Right atrium auricular region (tissue), 2 donors: ENCODE measurements at regions not wholly inside any gene's neighbourhood (a gene's known extent, or its start where the extent isn't known, plus 50 kb on each side); places are given as distances from the start of the nearest gene placed in this dataset.
"Not testable (repeated sequence)": the region's sequence is repeated elsewhere in the genome, so short reads cannot be mapped to it uniquely, and the experiment has no call there.

Experiments
- DNase-seq: peaks from one replicate; pipeline ENCODE4 v3.0.0-alpha.2; 2019; ENCODE audit warnings: low spot score
- H3K27ac ChIP-seq, 2 donors: fragments of 200-600 bp; sonication (generic); 1 replicate in 1 of 2; 2 replicates in 1 of 2; pipeline ENCODE4 v1.5.1; 2016 to 2019
- H3K27me3 ChIP-seq, 2 donors: fragments of 200-600 bp; sonication (generic); one replicate each; pipeline versions ENCODE4 v1.5.1 to v1.6.0; 2017 to 2019
- H3K36me3 ChIP-seq: fragments of 200-600 bp; sonication (generic); one replicate; pipeline ENCODE4 v1.5.1; 2016
- H3K4me1 ChIP-seq, 2 donors: fragments of 200-600 bp; sonication (generic); one replicate each; pipeline versions ENCODE4 v1.5.1 to v1.6.0; 2017 to 2019
- H3K4me3 ChIP-seq, 2 donors: fragments of 200-600 bp; sonication (generic); 1 replicate in 1 of 2; 2 replicates in 1 of 2; pipeline ENCODE4 v1.5.1; 2017 to 2019; ENCODE audit warnings: mild to moderate bottlenecking in 1 of 2, moderate library complexity in 1 of 2
- H3K9me3 ChIP-seq, 2 donors: fragments of 200-600 bp; sonication (generic); one replicate each; pipeline ENCODE4 v1.5.1; 2019
- TF ChIP-seq, protein P1 (sequence below), 2 donors: fragments of 200-600 bp; sonication (generic); IDR thresholded peaks; one replicate each; pipeline ENCODE4 v1.5.1; 2019; ENCODE audit warnings: antibody characterized with exemption in 2 of 2

DNA sequence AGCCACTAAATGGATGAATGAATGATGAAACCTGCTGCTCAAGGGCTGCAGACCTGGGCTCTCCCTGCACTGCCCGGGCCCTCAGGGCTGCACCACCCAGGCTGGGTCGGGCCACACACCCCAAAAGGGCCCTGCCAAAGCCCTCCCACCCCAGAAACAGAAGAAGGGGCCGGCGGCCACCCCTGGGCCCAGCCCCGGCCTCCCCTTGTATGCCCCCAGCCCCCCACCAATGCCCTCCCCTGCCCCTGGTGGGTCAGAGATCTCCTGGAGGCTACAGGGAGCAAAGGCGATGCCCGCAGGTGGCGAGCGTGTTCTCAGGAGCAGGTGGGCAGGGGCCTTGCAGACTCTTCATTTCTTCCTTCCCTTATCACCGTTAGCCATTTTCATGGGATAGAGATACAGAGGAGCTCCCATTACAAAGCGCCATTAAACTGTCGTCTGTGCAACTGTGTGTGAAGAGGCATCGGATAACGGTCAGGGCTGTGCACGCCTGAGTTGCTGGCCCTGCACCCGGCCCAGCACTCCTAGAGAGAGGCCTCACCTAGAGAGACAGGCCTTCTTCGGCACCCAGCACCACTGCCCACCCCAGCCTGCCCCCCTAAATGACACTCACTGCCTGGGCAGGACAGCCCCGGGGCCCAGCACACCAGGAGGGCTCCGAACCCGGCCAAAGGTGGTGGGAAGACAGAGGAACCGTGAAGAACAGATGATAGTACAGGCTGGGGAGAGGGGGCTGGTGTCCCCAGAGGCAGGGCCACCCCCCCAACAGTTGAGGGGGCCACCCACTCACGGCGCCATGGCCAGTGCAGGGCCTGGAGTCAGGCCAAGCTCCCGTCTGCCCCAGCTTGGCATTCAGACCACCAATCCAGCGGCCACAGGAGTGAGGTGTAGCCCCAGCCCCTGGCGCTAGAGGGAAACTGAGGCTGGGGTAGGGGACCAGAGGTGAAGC lies 133.7 kb downstream of the FAM53A start:
- Histone ChIP-seq H3K9me3 (no peaks in the 10 kb centered on the region), H3K36me3 (no peaks in the 10 kb centered on the region), H3K27me3 (peaks cover 0 to 5% of the 10 kb centered on the region in 2 donors), H3K4me1 (peaks cover 0 to 15% of the 10 kb centered on the region in 2 donors), H3K27ac (no peak overlapping the region), H3K4me3 (no peak overlapping the region)
- TF ChIP-seq, protein P1, sequence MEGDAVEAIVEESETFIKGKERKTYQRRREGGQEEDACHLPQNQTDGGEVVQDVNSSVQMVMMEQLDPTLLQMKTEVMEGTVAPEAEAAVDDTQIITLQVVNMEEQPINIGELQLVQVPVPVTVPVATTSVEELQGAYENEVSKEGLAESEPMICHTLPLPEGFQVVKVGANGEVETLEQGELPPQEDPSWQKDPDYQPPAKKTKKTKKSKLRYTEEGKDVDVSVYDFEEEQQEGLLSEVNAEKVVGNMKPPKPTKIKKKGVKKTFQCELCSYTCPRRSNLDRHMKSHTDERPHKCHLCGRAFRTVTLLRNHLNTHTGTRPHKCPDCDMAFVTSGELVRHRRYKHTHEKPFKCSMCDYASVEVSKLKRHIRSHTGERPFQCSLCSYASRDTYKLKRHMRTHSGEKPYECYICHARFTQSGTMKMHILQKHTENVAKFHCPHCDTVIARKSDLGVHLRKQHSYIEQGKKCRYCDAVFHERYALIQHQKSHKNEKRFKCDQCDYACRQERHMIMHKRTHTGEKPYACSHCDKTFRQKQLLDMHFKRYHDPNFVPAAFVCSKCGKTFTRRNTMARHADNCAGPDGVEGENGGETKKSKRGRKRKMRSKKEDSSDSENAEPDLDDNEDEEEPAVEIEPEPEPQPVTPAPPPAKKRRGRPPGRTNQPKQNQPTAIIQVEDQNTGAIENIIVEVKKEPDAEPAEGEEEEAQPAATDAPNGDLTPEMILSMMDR (IDR thresholded peaks at IDR 0.05): no peak
- DNase-seq: no peak

DNA sequence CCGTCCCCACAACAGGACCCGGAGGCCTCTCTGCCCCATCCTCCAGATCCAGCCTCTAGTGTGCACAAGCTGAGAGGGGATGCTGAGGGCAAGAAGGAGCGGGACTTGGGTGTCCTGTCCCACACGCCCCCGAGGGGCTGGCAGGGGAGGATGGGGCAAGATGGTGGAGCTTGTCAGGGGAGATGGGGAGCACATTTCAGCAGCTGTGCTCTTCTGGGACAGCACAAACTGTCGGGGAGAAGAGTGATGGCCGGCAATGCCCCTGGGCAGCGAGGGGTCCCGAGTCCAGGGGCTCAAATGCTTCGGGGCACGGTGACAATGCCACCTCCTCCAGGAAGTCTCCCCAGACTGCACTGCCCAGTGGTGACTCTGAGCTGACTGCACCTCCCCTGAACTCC lies 134.5 kb downstream of the FAM53A start:
- no peak overlapping the region for H3K4me3 ChIP-seq
- TF ChIP-seq, protein P1 (IDR thresholded peaks at IDR 0.05): no peak
- H3K4me1 ChIP-seq: peaks cover 0 to 15% of the 10 kb centered on the region in 2 donors
- no peaks in the 10 kb centered on the region for H3K36me3 ChIP-seq
- no peaks in the 10 kb centered on the region for H3K9me3 ChIP-seq
- H3K27ac ChIP-seq: no peak overlapping the region
- H3K27me3 ChIP-seq: no peaks in the 10 kb centered on the region
- DNase-seq: no peak

DNA sequence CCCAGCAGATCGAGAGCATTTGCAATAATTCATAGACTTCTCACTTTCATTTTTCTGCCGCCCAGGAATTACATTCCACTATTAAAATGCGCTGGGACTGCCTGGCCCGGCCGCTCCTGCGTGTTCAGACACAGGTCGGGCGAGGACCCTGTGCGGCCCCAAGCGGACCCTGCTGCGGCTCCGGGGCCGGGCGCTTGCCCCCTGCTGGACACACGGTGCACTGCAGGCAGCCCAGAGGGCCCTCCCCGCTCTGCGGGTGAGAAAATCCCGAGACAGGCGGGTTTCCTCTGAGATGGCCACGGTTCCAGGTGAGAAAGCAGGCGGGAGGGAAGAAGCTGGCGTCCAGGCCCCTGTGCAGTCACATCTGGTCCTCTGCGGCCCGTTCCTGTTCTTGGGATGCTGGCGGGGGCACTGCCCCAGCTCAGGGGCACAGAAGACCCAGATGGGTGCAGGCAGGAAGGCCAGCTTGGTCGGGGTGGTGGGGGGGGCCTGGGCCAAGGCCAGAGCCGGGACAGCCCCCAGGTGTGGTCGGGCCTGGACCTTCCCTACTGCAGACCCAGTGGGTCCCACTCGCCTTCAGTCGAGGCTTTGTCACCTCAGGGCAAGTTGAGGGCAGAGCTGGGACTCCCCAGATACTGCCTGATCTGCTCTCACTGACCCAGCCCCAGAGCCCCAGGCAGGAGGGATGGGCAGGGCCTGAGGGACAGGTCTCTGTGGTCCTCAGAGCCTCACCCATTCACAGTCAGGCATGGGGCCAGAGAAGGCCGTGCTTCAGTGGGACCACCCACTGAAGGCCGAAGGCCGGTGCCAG lies 135.1 kb downstream of the FAM53A start:
- H3K36me3 ChIP-seq, H3K27ac ChIP-seq, H3K27me3 ChIP-seq, DNase-seq, H3K9me3 ChIP-seq: not testable (repeated sequence)
- Histone ChIP-seq H3K4me3 (peak overlapping the region in 1 of 2 donors; percentile 34), H3K4me1 (peaks cover 0 to 15% of the 10 kb centered on the region in 2 donors)
- TF ChIP-seq, protein P1 (IDR thresholded peaks at IDR 0.05): peak; percentile 95 to 97

DNA sequence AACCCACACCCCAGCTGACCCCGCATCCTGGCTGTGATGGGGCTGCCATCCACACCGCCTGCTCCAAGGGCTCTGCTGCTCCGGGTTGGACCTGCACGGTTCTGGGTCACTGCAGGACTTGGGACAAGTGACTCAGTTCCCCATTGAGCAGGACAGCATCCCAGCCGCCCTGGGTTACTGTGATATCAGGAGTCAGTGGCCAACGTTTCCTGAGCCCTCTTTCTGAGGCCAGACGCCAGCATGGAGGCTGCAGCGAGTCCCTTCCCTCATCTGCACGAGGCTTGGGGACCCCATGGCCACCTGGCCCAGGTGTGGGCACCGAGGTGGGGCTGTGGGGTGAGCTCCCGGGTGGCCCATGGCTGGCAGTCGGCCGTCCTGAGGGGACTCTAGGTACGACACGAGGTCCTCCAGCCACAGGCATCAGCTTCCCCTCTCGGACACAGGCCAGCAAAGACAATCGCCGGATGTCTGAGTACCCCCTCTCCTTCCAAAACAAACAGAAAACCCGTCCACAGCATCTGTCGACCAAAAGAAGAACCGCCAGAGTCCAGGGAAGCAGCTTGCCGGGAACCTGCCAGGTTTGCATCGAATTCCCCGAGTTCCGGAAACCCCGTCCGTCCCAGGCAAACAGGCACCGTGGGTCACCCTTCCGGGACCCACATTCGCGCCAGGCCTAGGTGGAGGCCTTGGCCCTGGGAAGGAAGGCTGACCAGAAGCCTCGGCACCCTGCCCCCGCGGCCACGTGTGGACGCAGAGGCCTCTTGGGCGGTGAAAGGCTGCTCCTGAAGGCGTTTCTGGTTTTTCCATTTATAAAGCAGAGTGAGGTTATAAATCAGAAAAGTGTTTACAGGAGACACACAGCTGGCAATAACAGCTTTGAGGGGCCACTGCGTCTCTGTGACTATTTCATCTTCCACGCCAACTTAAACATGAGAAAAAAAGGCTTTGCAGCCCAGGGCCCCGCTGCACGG lies 136.0 kb downstream of the FAM53A start:
- Histone ChIP-seq H3K4me3 (peak overlapping the region in 1 of 2 donors; percentile 34), H3K4me1 (peaks cover 0 to 15% of the 10 kb centered on the region in 2 donors), H3K9me3 (no peaks in the 10 kb centered on the region), H3K27ac (peak overlapping the region; percentile 26 to 53), H3K27me3 (no peaks in the 10 kb centered on the region), H3K36me3 (no peaks in the 10 kb centered on the region)
- TF ChIP-seq, protein P1 (IDR thresholded peaks at IDR 0.05): no peak
- peak; percentile 75 for DNase-seq
